DMS 273 treated with DMSO at 0.1 percent for 48 hours (cell line): ENCODE measurements at regions not wholly inside any gene's neighbourhood (a gene's known extent, or its start where the extent isn't known, plus 50 kb on each side); places are given as distances from the start of the nearest gene placed in this dataset.
"Not testable (repeated sequence)": the region's sequence is repeated elsewhere in the genome, so short reads cannot be mapped to it uniquely, and the experiment has no call there.

Experiments
- DNase-seq: peaks from one replicate; lab custom pipeline; 2025; lab: John Stamatoyannopoulos, UW

- no peak for DNase-seq
These were observed 209.5 kb upstream of the GALNT2 start for GRCh38 chr1:229857585-229857984.

GRCh38 chr1:229859026-229859425 is 208.0 kb upstream of the GALNT2 start:
- DNase-seq: no peak

GRCh38 chr1:229860926-229861325 is 206.1 kb upstream of the GALNT2 start:
- no peak for DNase-seq

GRCh38 chr1:229862017-229862774 is 204.8 kb upstream of the GALNT2 start:
- no peak for DNase-seq

GRCh38 chr1:229863651-229864545 is 203.1 kb upstream of the GALNT2 start:
- DNase-seq: no peak

- DNase-seq: no peak
These were observed 202.3 kb upstream of the GALNT2 start for GRCh38 chr1:229864686-229865230.

GRCh38 chr1:229865321-229865720 is 201.7 kb upstream of the GALNT2 start:
- not testable (repeated sequence) for DNase-seq

GRCh38 chr1:229867726-229868125 is 199.3 kb upstream of the GALNT2 start:
- DNase-seq: no peak

- DNase-seq: no peak
These were observed 197.8 kb upstream of the GALNT2 start for GRCh38 chr1:229869240-229869639.

- DNase-seq: no peak
These were observed 197.4 kb upstream of the GALNT2 start for GRCh38 chr1:229869687-229870086.

GRCh38 chr1:229870381-229870780 is 196.7 kb upstream of the GALNT2 start:
- no peak for DNase-seq

- DNase-seq: no peak
These were observed 195.9 kb upstream of the GALNT2 start for GRCh38 chr1:229871078-229871676.

- DNase-seq: no peak
These were observed 192.9 kb upstream of the GALNT2 start for GRCh38 chr1:229874136-229874535.

GRCh38 chr1:229874609-229875008 is 192.4 kb upstream of the GALNT2 start:
- DNase-seq: no peak

- no peak for DNase-seq
These were observed 192.0 kb upstream of the GALNT2 start for GRCh38 chr1:229875086-229875485.

- no peak for DNase-seq
These were observed 187.3 kb upstream of the GALNT2 start for GRCh38 chr1:229879746-229880145.

GRCh38 chr1:229880271-229881170 is 186.5 kb upstream of the GALNT2 start:
- DNase-seq: no peak

- no peak for DNase-seq
These were observed 184.4 kb upstream of the GALNT2 start for GRCh38 chr1:229882621-229883020.

- DNase-seq: no peak
These were observed 183.4 kb upstream of the GALNT2 start for GRCh38 chr1:229883504-229884200.

GRCh38 chr1:229884765-229885164 is 182.3 kb upstream of the GALNT2 start:
- DNase-seq: no peak
